ENCODE measurements at regions not wholly inside any gene's neighbourhood (a gene's known extent, or its start where the extent isn't known, plus 50 kb on each side); places are given as distances from the start of the nearest gene placed in this dataset.

DNA sequence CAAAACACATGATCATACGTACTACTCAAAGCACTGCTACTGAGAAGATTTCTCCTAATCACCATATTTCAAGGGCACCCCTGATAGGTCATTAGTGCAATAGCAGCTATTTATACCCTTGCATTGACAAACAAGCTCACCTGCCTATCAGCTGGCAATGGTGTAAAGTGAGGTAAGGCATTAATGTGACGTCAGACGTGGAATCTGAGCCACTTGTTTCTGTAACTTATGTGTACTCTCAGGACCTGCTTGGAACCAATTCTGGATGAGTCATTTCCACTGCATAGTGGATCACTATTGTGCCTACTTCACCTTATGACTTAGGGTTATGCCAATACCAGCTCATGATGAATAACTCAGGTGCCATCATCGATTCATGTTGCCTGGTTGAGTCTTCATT lies 628.5 kb upstream of the CELF2 start:
- TF ChIP-seq, protein P1, sequence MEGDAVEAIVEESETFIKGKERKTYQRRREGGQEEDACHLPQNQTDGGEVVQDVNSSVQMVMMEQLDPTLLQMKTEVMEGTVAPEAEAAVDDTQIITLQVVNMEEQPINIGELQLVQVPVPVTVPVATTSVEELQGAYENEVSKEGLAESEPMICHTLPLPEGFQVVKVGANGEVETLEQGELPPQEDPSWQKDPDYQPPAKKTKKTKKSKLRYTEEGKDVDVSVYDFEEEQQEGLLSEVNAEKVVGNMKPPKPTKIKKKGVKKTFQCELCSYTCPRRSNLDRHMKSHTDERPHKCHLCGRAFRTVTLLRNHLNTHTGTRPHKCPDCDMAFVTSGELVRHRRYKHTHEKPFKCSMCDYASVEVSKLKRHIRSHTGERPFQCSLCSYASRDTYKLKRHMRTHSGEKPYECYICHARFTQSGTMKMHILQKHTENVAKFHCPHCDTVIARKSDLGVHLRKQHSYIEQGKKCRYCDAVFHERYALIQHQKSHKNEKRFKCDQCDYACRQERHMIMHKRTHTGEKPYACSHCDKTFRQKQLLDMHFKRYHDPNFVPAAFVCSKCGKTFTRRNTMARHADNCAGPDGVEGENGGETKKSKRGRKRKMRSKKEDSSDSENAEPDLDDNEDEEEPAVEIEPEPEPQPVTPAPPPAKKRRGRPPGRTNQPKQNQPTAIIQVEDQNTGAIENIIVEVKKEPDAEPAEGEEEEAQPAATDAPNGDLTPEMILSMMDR (IDR thresholded peaks at IDR 0.05 in 2 of 3, conservative IDR thresholded peaks at IDR 0.05 in 1 of 3; ENCODE audit: borderline replicate concordance in 1 of 3, insufficient read depth in 1 of 3, low read depth in 2 of 3, low read length in 2 of 3) = no peak
- TF ChIP-seq EGR1 (IDR thresholded peaks at IDR 0.05; ENCODE audit: low read depth) (no peak), POLR2AphosphoS5 (IDR thresholded peaks at IDR 0.05; ENCODE audit: low read depth, low read length) (no peak), JUND (IDR thresholded peaks at IDR 0.05) (no peak)
- TF ChIP-seq, protein P2, sequence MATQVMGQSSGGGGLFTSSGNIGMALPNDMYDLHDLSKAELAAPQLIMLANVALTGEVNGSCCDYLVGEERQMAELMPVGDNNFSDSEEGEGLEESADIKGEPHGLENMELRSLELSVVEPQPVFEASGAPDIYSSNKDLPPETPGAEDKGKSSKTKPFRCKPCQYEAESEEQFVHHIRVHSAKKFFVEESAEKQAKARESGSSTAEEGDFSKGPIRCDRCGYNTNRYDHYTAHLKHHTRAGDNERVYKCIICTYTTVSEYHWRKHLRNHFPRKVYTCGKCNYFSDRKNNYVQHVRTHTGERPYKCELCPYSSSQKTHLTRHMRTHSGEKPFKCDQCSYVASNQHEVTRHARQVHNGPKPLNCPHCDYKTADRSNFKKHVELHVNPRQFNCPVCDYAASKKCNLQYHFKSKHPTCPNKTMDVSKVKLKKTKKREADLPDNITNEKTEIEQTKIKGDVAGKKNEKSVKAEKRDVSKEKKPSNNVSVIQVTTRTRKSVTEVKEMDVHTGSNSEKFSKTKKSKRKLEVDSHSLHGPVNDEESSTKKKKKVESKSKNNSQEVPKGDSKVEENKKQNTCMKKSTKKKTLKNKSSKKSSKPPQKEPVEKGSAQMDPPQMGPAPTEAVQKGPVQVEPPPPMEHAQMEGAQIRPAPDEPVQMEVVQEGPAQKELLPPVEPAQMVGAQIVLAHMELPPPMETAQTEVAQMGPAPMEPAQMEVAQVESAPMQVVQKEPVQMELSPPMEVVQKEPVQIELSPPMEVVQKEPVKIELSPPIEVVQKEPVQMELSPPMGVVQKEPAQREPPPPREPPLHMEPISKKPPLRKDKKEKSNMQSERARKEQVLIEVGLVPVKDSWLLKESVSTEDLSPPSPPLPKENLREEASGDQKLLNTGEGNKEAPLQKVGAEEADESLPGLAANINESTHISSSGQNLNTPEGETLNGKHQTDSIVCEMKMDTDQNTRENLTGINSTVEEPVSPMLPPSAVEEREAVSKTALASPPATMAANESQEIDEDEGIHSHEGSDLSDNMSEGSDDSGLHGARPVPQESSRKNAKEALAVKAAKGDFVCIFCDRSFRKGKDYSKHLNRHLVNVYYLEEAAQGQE (IDR thresholded peaks at IDR 0.05; ENCODE audit: low read depth) = no peak

All from HCT116 (cell line).